SK-N-SH (cell line): ENCODE measurements at regions not wholly inside any gene's neighbourhood (a gene's known extent, or its start where the extent isn't known, plus 50 kb on each side); places are given as distances from the start of the nearest gene placed in this dataset.

Experiments used
- CTCF ChIP-seq: fragments of 200-600 bp; sonication (generic); IDR thresholded peaks from 2 replicates; pipeline ENCODE4 v1.6.1; 2017; ENCODE audit warnings: antibody characterized with exemption, mild to moderate bottlenecking, moderate library complexity
- EP300 ChIP-seq, 2 experiments: IDR thresholded peaks; 2 replicates each; pipeline versions ENCODE4 v1.4.0 to v1.6.1; 2012; ENCODE audit warnings: borderline replicate concordance in 1 of 2, low read depth in 1 of 2, low read length in 1 of 2
- FOXJ3 ChIP-seq: sonication (generic); formaldehyde crosslinking; IDR thresholded peaks from 2 replicates; pipeline ENCODE4 v1.5.1; 2020; ENCODE audit warnings: mild to moderate bottlenecking, missing genetic modification reagents
- IRF3 ChIP-seq: fragments of 150-350 bp; IDR thresholded peaks from 2 replicates; pipeline ENCODE4 v1.6.1; 2016; ENCODE audit warnings: mild to moderate bottlenecking, low read depth, low read length
- MAX ChIP-seq: IDR thresholded peaks from 2 replicates; pipeline ENCODE4 v1.4.0; 2012; ENCODE audit warnings: low read depth
- MEF2A ChIP-seq: IDR thresholded peaks from 2 replicates; pipeline ENCODE4 v1.4.0; 2012; ENCODE audit warnings: low read depth, borderline replicate concordance
- NFIC ChIP-seq: IDR thresholded peaks from 2 replicates; pipeline ENCODE4 v1.4.0; 2012; ENCODE audit warnings: borderline replicate concordance
- PBX3 ChIP-seq: IDR thresholded peaks from 2 replicates; pipeline ENCODE4; 2012
- POLR2AphosphoS5 ChIP-seq: IDR thresholded peaks from 2 replicates; pipeline ENCODE4 v1.6.1; 2012; ENCODE audit warnings: low read depth, low read length
- REST ChIP-seq: IDR thresholded peaks from 2 replicates; pipeline ENCODE4 v1.6.1; 2012; ENCODE audit warnings: mild to moderate bottlenecking, low read depth, low read length, moderate library complexity
- RXRA ChIP-seq: IDR thresholded peaks from 2 replicates; pipeline ENCODE4 v1.4.0; 2012; ENCODE audit warnings: low read depth, mild to moderate bottlenecking, borderline replicate concordance
- SIN3A ChIP-seq: IDR thresholded peaks from 2 replicates; pipeline ENCODE4 v1.6.1; 2012; ENCODE audit warnings: low read depth, mild to moderate bottlenecking, low read length, moderate library complexity, borderline replicate concordance
- TAF1 ChIP-seq: IDR thresholded peaks from 2 replicates; pipeline ENCODE4 v1.6.1; 2012; ENCODE audit warnings: low read depth, mild to moderate bottlenecking, low read length, moderate library complexity, borderline replicate concordance
- USF1 ChIP-seq: IDR thresholded peaks from 2 replicates; pipeline ENCODE4 v1.4.0; 2012; ENCODE audit warnings: low read depth, borderline replicate concordance

GRCh38 chr20:30612344-30612743, 645.1 kb upstream of the DEFB115 start:
- TF ChIP-seq CTCF (no peak), FOXJ3 (CRISPR knock-in tag) (no peak), POLR2AphosphoS5 (no peak), PBX3 (no peak), TAF1 (no peak), EP300 (IDR thresholded peaks at IDR 0.05; ENCODE audit: borderline replicate concordance in 1 of 2, low read depth in 1 of 2, low read length in 1 of 2) (no peak), SIN3A (no peak), RXRA (no peak), NFIC (no peak), USF1 (no peak), IRF3 (no peak), REST (no peak), MAX (no peak), MEF2A (no peak)
